Subcutaneous abdominal adipose tissue (tissue), 5 donors: ENCODE measurements at regions not wholly inside any gene's neighbourhood (a gene's known extent, or its start where the extent isn't known, plus 50 kb on each side); places are given as distances from the start of the nearest gene placed in this dataset.

ENCODE experiments used
- H3K27ac ChIP-seq: one replicate; pipeline ENCODE4 v1.7.0; 2013; ENCODE audit warnings: low read depth, mild to moderate bottlenecking, inconsistent platforms, low read length, moderate library complexity
- H3K27me3 ChIP-seq, 5 donors: one replicate each; pipeline ENCODE4 v1.7.0; 2013; ENCODE audit warnings: low read length in 5 of 5, inconsistent platforms in 1 of 5; ENCODE audit not compliant: control insufficient read depth in 5 of 5, insufficient read depth in 4 of 5
- H3K36me3 ChIP-seq, 5 donors: one replicate each; pipeline ENCODE4 v1.7.0; 2013; ENCODE audit warnings: low read length in 5 of 5; ENCODE audit not compliant: control insufficient read depth in 5 of 5, insufficient read depth in 5 of 5
- H3K4me1 ChIP-seq, 5 donors: one replicate each; pipeline ENCODE4 v1.7.0; 2013; ENCODE audit warnings: low read length in 5 of 5, mild to moderate bottlenecking in 3 of 5, moderate library complexity in 1 of 5; ENCODE audit not compliant: control insufficient read depth in 5 of 5, insufficient read depth in 5 of 5
- H3K4me3 ChIP-seq, 5 donors: one replicate each; pipeline ENCODE4 v1.7.0; 2013; ENCODE audit warnings: low read length in 5 of 5, low read depth in 1 of 5
- H3K9ac ChIP-seq, 5 donors: one replicate each; pipeline ENCODE4 v1.7.0; 2013; ENCODE audit warnings: low read length in 5 of 5, mild to moderate bottlenecking in 4 of 5, moderate library complexity in 3 of 5
- H3K9me3 ChIP-seq, 5 donors: one replicate each; pipeline ENCODE4 v1.7.0; 2013; ENCODE audit warnings: low read length in 5 of 5; ENCODE audit not compliant: control insufficient read depth in 5 of 5
- donor health status: healthy.
- donor health status: healthy.
- donor health status: healthy.
- donor health status: healthy.
- donor health status: healthy.

- Histone ChIP-seq H3K36me3 (no peaks in the 10 kb centered on the region), H3K4me3 (no peak overlapping the region), H3K9ac (no peak overlapping the region), H3K27me3 (no peaks in the 10 kb centered on the region), H3K4me1 (no peaks in the 10 kb centered on the region), H3K27ac (no peak overlapping the region), H3K9me3 (peaks cover 2 to 12% (median 10%) of the 10 kb centered on the region in 5 donors)
These were observed 445.7 kb downstream of the CDH2 start for GRCh38 chr18:27731211-27731610.

- no peaks in the 10 kb centered on the region for H3K36me3 ChIP-seq
- no peak overlapping the region for H3K27ac ChIP-seq
- no peak overlapping the region for H3K9ac ChIP-seq
- H3K4me1 ChIP-seq = no peaks in the 10 kb centered on the region
- no peaks in the 10 kb centered on the region for H3K27me3 ChIP-seq
- no peak overlapping the region for H3K4me3 ChIP-seq
- peaks cover 2 to 12% (median 11%) of the 10 kb centered on the region in 5 donors for H3K9me3 ChIP-seq
These were observed 448.3 kb downstream of the CDH2 start for GRCh38 chr18:27728659-27729058.

DNA sequence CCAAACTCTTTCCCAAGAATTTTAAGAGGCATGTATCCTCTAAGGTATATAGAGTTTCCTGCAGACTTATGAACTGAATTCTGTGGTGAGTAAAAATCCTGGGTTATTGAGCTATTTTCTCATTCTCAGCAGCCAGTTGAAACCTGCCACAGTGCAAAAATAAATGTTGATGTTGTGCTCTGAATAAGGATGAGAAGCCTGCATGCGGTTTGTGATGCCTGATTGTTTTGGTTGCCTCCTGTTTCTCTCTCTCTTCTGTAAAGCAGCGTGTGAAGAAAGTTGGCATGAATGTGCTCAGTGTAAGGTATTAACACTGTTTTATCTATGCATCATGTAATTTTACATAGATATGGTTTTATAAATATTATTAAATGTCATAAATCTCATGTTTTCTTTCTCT, 452.6 kb downstream of the CDH2 start:
- H3K4me1 ChIP-seq = no peaks in the 10 kb centered on the region
- H3K9me3 ChIP-seq = peaks cover 2 to 12% (median 9%) of the 10 kb centered on the region in 5 donors
- no peak overlapping the region for H3K27ac ChIP-seq
- H3K36me3 ChIP-seq = no peaks in the 10 kb centered on the region
- no peaks in the 10 kb centered on the region for H3K27me3 ChIP-seq
- no peak overlapping the region for H3K4me3 ChIP-seq
- H3K9ac ChIP-seq = no peak overlapping the region

DNA sequence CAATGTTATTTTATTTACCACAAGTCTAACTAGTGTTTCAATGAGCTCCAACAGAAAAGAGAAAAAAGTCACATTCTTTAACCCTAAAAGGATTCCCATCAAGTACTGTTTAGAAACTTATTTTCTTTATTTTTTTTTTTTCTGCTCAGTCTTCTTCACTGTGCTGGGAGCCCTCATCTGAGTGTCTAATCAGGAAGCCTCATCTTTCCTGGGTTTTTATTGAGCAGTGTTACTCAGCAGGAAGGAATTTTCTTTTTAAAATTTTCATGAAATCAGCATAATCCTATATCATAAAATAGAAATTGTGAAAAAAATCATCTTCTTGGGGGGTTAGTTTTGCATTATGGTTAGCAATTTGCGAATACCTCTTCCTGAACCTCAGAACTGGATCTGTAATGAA, 453.8 kb downstream of the CDH2 start:
- no peak overlapping the region for H3K9ac ChIP-seq
- no peaks in the 10 kb centered on the region for H3K4me1 ChIP-seq
- no peak overlapping the region for H3K4me3 ChIP-seq
- peaks cover 0 to 6% (median 2%) of the 10 kb centered on the region in 5 donors for H3K9me3 ChIP-seq
- H3K27ac ChIP-seq = no peak overlapping the region
- H3K36me3 ChIP-seq = no peaks in the 10 kb centered on the region
- H3K27me3 ChIP-seq = no peaks in the 10 kb centered on the region

DNA sequence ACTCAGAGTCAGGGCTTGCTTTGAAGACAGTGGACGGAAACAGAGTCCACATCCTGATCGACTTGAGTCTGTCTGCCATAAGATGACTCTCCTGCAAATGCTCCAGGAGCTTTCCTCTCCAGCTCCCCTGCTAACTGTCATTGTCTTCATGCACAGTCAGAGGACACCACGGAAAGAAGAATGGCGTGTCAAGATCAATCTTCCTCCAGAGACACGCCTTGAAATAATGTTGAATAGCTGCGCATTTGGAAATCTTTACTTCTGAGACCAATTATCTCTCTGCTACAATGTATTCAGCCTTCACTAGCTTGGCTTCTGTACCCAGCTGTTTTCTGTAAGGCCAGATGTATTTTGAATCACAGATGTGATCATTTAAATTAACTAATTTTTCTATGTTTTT, 457.2 kb downstream of the CDH2 start:
- peaks cover 0 to 3% (median 0%) of the 10 kb centered on the region in 5 donors for H3K9me3 ChIP-seq
- H3K36me3 ChIP-seq = no peaks in the 10 kb centered on the region
- no peaks in the 10 kb centered on the region for H3K4me1 ChIP-seq
- no peak overlapping the region for H3K4me3 ChIP-seq
- no peak overlapping the region for H3K9ac ChIP-seq
- H3K27ac ChIP-seq = no peak overlapping the region
- no peaks in the 10 kb centered on the region for H3K27me3 ChIP-seq

DNA sequence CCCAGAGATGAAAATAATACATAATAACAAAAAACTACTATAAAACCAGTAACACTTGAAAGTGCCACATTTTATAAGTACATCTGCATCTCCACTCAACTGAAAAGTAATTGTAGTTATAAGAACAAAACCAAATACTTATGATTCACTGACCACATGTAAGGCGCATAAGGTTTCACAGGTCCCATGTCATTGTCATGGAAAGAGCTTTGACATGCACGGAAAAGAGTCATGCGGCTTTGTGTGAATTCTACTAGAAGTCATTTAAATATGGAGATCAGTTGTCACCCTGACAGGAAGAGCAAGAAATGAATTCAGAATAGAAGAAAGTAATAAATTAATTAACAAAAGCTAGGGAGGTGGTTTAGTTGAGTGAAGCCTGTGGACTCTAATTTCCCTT, 459.1 kb downstream of the CDH2 start:
- Histone ChIP-seq H3K36me3 (no peaks in the 10 kb centered on the region), H3K9me3 (peaks cover 0 to 3% (median 0%) of the 10 kb centered on the region in 5 donors), H3K27me3 (no peaks in the 10 kb centered on the region), H3K27ac (no peak overlapping the region), H3K4me1 (no peaks in the 10 kb centered on the region), H3K9ac (no peak overlapping the region), H3K4me3 (no peak overlapping the region)

DNA sequence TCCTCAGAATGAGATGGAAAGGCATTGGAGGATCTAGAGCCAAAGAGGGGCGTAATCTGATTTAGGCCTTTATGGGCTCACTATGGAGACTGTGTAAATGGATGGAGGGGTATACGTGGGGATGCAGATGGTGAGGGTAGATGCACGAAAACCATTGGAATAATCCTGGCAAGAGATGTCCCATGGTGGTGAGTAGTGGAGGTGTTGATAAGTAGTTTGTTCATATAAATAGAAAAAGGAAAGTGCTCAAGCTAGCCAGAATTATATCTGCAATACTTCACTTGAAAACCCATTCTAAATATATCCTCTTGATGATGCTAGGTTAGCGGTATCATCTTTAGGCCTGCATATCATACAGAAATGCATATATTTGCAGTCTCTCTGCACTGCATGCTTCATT, 459.7 kb downstream of the CDH2 start:
- peaks cover 0 to 3% (median 0%) of the 10 kb centered on the region in 5 donors for H3K9me3 ChIP-seq
- H3K27me3 ChIP-seq = no peaks in the 10 kb centered on the region
- H3K27ac ChIP-seq = no peak overlapping the region
- H3K4me1 ChIP-seq = no peaks in the 10 kb centered on the region
- no peaks in the 10 kb centered on the region for H3K36me3 ChIP-seq
- no peak overlapping the region for H3K4me3 ChIP-seq
- H3K9ac ChIP-seq = no peak overlapping the region

DNA sequence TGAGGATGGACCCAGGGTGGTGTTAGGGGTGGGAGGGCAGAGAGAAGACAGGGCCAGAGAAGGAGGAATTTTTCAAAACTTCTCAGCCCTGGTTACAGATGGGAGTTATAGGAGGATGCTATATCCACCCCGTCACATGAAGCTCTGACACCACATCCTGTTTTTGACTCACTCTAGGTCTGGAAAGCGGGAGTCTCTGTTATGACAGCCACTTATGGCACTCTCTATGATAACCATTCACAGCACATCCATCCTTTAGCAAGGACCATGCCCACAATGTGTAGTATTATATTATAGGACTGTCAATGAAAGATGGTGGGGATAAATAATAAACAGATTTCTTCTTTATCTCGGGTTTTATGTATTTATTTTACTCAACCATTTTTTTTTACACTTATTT, 461.2 kb downstream of the CDH2 start:
- H3K36me3 ChIP-seq = no peaks in the 10 kb centered on the region
- no peaks in the 10 kb centered on the region for H3K4me1 ChIP-seq
- no peak overlapping the region for H3K9ac ChIP-seq
- H3K9me3 ChIP-seq = peaks cover 0 to 3% (median 0%) of the 10 kb centered on the region in 5 donors
- no peak overlapping the region for H3K27ac ChIP-seq
- no peak overlapping the region for H3K4me3 ChIP-seq
- H3K27me3 ChIP-seq = no peaks in the 10 kb centered on the region

GRCh38 chr18:27713738-27714095, 463.2 kb downstream of the CDH2 start:
- Histone ChIP-seq H3K36me3 (no peaks in the 10 kb centered on the region), H3K9me3 (peaks cover 0 to 8% (median 2%) of the 10 kb centered on the region in 5 donors), H3K9ac (no peak overlapping the region), H3K27ac (no peak overlapping the region), H3K27me3 (no peaks in the 10 kb centered on the region), H3K4me3 (no peak overlapping the region), H3K4me1 (no peaks in the 10 kb centered on the region)

GRCh38 chr18:27713037-27713737, 463.7 kb downstream of the CDH2 start:
- no peaks in the 10 kb centered on the region for H3K4me1 ChIP-seq
- H3K4me3 ChIP-seq = no peak overlapping the region
- no peaks in the 10 kb centered on the region for H3K27me3 ChIP-seq
- no peaks in the 10 kb centered on the region for H3K36me3 ChIP-seq
- no peak overlapping the region for H3K9ac ChIP-seq
- no peak overlapping the region for H3K27ac ChIP-seq
- H3K9me3 ChIP-seq = peaks cover 0 to 8% (median 2%) of the 10 kb centered on the region in 5 donors
